GM18502 (cell line): ENCODE measurements at regions not wholly inside any gene's neighbourhood (a gene's known extent, or its start where the extent isn't known, plus 50 kb on each side); places are given as distances from the start of the nearest gene placed in this dataset.
"Not testable (repeated sequence)": the region's sequence is repeated elsewhere in the genome, so short reads cannot be mapped to it uniquely, and the experiment has no call there.

Experiments used
- ATAC-seq: cut with Tn5 transposase; IDR thresholded peaks from one replicate; pipeline ENCODE4 v1.9.1; 2021; ENCODE audit warnings: mild to moderate bottlenecking; ENCODE audit not compliant: unreplicated experiment, poor library complexity

- ATAC-seq, result no peak
Measured at GRCh38 chr16:72609066-72609465, 437.1 kb upstream of the PMFBP1 start.

DNA sequence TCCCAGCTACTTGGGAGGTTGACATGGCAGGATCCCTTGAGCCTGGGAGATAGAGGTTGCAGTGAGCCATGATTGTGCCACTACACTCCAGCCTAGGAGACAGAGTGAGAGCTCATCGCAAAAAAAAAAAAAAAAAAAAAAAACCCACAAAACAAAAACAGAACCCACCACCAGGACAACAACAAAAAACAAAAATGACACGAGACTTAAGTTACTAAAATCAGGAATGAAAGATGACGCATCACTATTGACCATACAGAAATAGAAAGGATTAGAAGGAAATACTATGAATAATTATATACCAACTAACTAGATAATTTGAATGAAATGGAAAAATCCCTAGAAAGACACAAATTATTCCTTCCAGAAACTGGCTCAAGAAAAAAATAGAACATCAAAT, 432.4 kb upstream of the PMFBP1 start:
- ATAC-seq, result peak; percentile 52

GRCh38 chr16:72602499-72602898, 430.5 kb upstream of the PMFBP1 start:
- no peak for ATAC-seq

- ATAC-seq, result no peak
Measured at GRCh38 chr16:72598696-72599095, 426.7 kb upstream of the PMFBP1 start.

- no peak for ATAC-seq
Measured at GRCh38 chr16:72597938-72598337, 426.0 kb upstream of the PMFBP1 start.

- no peak for ATAC-seq
Measured at GRCh38 chr16:72596373-72596772, 424.4 kb upstream of the PMFBP1 start.

DNA sequence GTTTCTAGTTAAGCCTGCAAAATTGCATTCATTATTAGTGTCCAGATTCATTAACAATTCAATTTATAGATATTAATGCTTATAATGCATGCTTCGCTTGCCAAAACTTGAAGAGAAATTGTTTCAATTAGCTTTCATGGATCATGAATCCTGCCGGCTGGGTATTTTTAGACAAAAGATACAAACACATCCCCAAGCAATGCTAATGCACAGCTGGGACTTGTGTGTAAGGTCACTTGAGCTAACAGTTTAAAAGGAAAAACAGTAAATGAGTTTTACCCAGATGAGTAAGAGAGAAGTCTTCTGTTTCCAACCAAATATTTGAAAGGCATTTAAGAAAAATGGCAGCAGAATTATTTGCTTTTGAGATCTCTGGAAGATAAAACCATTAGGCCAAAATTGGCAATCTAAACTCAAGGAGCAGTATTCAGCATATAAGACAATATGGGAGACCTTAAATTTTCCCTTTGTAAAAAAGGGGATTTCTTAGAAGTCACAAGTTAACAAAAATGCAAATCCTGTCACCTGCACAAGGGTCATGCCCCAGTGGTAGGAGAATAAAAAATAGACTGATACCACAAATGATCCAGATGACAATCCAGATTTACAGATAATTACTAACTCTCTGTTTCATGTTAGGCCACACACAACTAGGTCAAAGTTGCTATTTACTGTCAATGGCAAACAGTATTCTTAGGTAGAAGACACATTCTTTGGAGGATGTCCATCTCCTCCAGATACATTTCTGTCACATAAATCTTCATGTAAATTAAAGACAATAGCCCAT, 418.4 kb upstream of the PMFBP1 start:
- peak; percentile 94 for ATAC-seq

DNA sequence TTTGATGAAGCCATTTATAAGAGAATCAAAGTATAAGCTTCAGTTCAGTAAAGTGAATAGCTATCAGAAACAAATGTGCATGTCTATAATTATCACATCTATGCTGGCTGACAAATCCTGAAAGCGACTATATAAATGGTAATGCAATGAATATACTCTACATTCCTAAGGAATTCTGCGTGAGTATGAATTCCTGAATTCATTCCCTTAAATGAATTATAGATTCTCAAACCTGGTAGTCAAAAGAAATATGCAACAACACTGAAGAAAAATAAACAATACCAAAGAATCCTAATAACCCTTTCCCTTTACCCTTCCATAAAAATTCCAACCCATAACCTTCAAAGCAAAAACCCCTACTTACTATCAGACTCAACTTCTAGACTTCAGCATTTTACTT, 416.6 kb upstream of the PMFBP1 start:
- no peak for ATAC-seq

- ATAC-seq, result not testable (repeated sequence)
Measured at GRCh38 chr16:72578061-72578460, 406.1 kb upstream of the PMFBP1 start.

- ATAC-seq, result no peak
Measured at GRCh38 chr16:72576189-72576588, 404.2 kb upstream of the PMFBP1 start.

- no peak for ATAC-seq
Measured at GRCh38 chr16:72569677-72570076, 397.7 kb upstream of the PMFBP1 start.

DNA sequence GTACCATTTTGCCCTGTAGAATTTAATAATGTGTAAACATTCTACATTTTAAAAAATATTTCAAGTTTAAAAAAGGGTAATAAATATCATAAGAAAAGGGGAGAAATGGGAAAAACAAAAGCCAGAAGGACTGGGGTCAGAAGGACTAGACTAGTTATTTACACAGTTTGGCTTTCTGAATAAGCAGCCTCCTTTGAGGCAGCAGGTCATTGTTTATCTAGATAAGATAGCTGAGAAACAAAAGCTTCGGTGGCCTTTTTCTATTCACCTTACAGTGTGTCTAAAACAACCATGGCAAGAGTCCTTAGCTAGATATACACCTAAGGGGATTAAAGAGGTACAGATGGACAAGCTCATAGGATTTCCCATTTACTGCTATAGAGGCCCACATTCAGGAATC, 396.5 kb upstream of the PMFBP1 start:
- no peak for ATAC-seq

DNA sequence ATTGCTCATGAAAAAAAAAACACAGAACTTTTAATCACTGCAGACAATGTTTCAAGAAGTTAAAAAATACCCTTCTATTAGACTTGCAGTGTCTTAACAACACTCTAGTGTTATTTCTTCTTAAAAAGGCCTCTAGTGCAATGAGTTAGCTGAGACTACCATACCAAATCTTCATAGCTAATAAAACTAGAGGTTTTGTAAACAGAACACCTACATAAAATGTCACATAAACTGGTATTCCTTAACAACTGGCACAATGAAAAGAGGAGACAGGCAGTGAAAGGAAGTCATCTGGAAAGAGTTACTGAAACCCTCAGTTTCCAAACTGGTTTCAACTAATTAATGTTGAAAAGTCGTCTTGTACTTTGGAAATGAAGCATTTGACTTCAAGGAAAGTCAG, 394.2 kb upstream of the PMFBP1 start:
- no peak for ATAC-seq

GRCh38 chr16:72565106-72565505, 393.2 kb upstream of the PMFBP1 start:
- ATAC-seq, result no peak

- no peak for ATAC-seq
Measured at GRCh38 chr16:72560617-72561016, 388.7 kb upstream of the PMFBP1 start.

- no peak for ATAC-seq
Measured at GRCh38 chr16:72558501-72558900, 386.5 kb upstream of the PMFBP1 start.

GRCh38 chr16:72554935-72555334, 383.0 kb upstream of the PMFBP1 start:
- ATAC-seq, result no peak

GRCh38 chr16:72552654-72553053, 380.7 kb upstream of the PMFBP1 start:
- ATAC-seq, result no peak

DNA sequence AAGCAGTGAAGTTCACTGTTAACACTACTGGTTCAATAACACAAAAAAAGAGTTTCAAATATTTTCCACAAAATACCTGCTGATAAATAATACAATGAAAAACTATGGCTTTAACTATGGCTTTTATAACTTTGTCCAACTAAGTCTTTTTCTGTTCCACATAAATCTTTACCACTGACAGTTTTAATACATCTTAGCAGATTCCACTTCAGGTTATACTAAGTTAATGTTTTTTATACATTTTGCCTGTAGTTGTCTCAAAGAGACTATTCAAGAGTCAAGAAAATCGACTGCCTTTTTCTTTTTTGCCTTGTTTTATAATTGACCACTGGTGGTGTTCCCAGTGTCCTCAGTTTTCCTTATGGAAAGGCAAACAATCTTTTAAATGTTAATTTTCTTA, 379.7 kb upstream of the PMFBP1 start:
- ATAC-seq, result no peak

DNA sequence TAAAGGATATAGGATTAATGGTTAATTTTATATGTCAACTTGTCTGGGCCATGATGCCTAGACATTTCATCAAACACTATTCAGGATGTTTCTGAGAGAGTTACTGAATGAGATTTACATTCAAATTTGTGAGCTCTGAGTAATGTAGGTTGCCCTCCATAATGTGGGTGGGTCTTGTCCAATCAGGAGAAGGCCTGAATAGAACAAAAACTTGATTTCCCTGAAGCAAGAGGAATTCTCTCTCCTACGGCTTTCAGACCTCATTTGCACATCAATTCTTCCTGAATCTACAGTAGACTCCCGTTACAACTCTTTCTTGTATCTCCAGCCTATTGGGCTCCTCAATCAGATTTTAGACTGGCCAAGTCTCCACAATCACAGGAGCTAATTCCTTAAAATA, 377.9 kb upstream of the PMFBP1 start:
- no peak for ATAC-seq

- no peak for ATAC-seq
Measured at GRCh38 chr16:72542102-72542501, 370.1 kb upstream of the PMFBP1 start.

DNA sequence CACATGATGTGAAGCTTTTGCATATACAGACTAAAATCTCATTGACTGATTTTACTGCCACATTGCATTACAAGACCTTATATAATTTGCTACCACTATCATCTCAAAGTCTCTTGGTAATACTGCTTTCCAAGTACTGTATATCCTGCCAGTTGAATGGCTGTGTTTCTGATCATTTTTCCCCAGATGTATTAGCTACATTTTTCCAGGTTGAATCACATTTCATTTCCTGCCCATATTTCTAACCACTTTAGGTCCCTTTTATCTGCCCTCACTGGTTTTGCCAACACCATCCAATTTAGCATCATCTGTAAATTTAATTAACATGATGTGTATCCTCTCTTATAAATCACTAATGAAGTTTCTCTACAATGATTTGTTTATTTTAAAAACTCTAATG, 365.7 kb upstream of the PMFBP1 start:
- no peak for ATAC-seq
